Panc1 (cell line): ENCODE measurements at regions not wholly inside any gene's neighbourhood (a gene's known extent, or its start where the extent isn't known, plus 50 kb on each side); places are given as distances from the start of the nearest gene placed in this dataset.

ENCODE experiments used
- POLR2AphosphoS5 ChIP-seq: IDR thresholded peaks from 2 replicates; pipeline ENCODE4 v1.6.1; 2012; ENCODE audit warnings: mild to moderate bottlenecking, low read depth, low read length, moderate library complexity
- TF ChIP-seq, protein P1 (sequence below): fragments of 450-650 bp; IDR thresholded peaks from 2 replicates; pipeline ENCODE4 v1.5.1; 2017; ENCODE audit warnings: mild to moderate bottlenecking

DNA sequence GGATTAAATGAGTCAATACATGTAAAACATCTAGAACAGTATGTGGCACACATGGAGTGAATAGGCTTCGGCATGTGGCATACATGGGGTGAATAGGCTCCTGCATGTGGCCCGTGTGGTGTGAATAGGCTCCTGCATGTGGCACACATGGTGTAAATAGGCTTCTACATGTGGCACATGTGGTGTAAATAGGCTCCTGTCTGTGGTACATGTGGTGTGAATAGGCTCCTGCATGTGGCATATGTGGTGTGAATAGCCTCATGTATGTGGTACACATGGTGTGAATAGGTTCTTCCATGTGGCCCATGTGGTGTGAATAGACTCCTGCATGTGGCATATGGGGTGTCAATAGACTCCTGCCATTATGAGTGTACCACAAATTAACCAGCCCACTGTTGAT is 219.1 kb upstream of the KIRREL3 start:
- TF ChIP-seq, protein P1, sequence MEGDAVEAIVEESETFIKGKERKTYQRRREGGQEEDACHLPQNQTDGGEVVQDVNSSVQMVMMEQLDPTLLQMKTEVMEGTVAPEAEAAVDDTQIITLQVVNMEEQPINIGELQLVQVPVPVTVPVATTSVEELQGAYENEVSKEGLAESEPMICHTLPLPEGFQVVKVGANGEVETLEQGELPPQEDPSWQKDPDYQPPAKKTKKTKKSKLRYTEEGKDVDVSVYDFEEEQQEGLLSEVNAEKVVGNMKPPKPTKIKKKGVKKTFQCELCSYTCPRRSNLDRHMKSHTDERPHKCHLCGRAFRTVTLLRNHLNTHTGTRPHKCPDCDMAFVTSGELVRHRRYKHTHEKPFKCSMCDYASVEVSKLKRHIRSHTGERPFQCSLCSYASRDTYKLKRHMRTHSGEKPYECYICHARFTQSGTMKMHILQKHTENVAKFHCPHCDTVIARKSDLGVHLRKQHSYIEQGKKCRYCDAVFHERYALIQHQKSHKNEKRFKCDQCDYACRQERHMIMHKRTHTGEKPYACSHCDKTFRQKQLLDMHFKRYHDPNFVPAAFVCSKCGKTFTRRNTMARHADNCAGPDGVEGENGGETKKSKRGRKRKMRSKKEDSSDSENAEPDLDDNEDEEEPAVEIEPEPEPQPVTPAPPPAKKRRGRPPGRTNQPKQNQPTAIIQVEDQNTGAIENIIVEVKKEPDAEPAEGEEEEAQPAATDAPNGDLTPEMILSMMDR = no peak
- TF ChIP-seq POLR2AphosphoS5 = no peak
